ENCODE measurements at regions not wholly inside any gene's neighbourhood (a gene's known extent, or its start where the extent isn't known, plus 50 kb on each side); places are given as distances from the start of the nearest gene placed in this dataset.

DNA sequence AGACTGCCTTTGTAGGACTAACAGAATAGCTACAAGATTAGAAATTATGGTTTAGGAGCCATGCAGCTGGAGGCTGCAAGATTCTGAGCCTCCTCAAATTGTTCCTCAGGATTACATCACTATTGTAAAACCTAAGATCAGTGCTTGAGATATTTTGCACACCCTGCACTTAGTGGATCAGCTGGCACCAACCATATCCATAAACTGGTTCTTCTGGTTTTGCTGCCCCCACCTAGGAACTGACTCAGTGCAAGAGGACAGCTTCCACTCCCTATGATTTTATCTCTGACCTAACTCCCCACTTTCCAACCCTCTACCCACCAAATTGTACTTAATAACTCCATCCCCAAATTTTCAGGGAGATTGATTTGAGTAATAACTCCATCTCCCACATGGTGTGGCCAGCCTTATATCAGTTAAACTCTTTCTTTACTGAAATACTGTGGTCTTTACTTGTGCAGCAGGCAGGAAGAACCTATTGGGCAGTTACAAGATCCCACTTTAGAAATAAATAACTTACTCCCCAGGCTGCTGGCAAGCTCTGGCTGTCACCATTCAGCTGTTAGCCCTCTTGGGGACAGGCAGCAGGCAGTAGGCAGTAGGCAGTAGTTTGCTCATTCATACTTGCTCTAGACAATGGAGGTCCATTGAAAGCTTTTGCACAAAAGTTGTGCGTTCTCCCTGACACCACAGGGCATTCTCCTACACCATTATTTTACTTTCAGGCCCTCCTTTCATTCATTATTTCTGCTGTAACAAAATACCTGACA is 119.0 kb downstream of the SLC17A6 start:
- peaks cover 13% of the 10 kb centered on the region for H3K4me1 ChIP-seq
- H3K27ac Mint-ChIP-seq (ENCODE audit: unreplicated experiment): no peak overlapping the region
- H3K36me3 Mint-ChIP-seq (ENCODE audit: insufficient read depth, unreplicated experiment): peaks cover 6% of the 10 kb centered on the region
- CTCF ChIA-PET: no interaction called here
- H3K9me3 Mint-ChIP-seq (ENCODE audit: unreplicated experiment): no peaks in the 10 kb centered on the region
- intact Hi-C loops (cut with micrococcal nuclease; ENCODE audit: unreplicated experiment): no loop called here
- BruUV-seq (replicated peaks): no TSS peak
- POLR2A ChIA-PET: no interaction called here
- no peak overlapping the region for H3K4me3 ChIP-seq (ENCODE audit: low read depth, low read length)
- H3K27me3 Mint-ChIP-seq (ENCODE audit: insufficient read depth, unreplicated experiment): no peaks in the 10 kb centered on the region
- no peaks in the 10 kb centered on the region for H3K36me3 ChIP-seq (ENCODE audit: control insufficient read depth, insufficient read depth, low read length)
- H3K4me3 Mint-ChIP-seq (ENCODE audit: unreplicated experiment): no peak overlapping the region
- no peaks in the 10 kb centered on the region for H3K27me3 ChIP-seq (replicated peaks; ENCODE audit: control insufficient read depth, insufficient read depth, low read length)
- H3K9me3 ChIP-seq: no peaks in the 10 kb centered on the region
- peaks cover 15% of the 10 kb centered on the region for H3K4me1 Mint-ChIP-seq (ENCODE audit: low read depth, unreplicated experiment)
- DNase-seq: peak; percentile 32 to 37
- TF ChIP-seq, protein P1, sequence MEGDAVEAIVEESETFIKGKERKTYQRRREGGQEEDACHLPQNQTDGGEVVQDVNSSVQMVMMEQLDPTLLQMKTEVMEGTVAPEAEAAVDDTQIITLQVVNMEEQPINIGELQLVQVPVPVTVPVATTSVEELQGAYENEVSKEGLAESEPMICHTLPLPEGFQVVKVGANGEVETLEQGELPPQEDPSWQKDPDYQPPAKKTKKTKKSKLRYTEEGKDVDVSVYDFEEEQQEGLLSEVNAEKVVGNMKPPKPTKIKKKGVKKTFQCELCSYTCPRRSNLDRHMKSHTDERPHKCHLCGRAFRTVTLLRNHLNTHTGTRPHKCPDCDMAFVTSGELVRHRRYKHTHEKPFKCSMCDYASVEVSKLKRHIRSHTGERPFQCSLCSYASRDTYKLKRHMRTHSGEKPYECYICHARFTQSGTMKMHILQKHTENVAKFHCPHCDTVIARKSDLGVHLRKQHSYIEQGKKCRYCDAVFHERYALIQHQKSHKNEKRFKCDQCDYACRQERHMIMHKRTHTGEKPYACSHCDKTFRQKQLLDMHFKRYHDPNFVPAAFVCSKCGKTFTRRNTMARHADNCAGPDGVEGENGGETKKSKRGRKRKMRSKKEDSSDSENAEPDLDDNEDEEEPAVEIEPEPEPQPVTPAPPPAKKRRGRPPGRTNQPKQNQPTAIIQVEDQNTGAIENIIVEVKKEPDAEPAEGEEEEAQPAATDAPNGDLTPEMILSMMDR (IDR thresholded peaks at IDR 0.05; ENCODE audit: insufficient read depth in 1 of 2, low read depth in 1 of 2, low read length in 1 of 2, severe bottlenecking in 1 of 2, unreplicated experiment in 1 of 2): no peak

DNA sequence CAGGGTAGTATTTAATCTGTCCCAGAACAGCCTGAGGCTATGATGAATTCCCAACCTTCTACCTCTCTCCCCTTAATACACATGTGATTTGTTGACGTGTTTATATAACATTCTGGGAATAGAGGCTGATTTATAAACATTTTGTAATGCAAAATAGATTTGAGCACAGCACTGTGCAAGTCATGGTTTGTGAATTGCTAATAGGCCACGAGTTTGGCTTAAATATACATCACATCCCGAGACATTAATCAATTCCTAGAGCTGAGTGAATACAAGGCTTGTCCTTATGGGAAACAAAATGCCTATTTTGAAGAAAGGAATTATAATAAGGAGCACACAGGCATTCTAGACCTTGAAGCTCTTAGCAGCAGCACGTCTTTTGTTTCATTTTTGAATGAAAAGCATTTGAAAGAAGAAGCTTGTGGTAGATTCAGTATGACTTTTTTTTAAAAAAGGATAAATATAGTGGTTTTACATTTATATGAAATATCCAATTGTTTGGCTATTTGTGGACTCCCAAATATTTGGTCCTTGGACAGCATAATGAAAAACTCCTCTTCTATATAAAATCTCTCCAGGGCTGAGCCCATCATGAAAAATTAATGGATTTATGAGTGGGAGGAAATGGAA is 116.4 kb downstream of the SLC17A6 start:
- Histone ChIP-seq H3K27me3 (replicated peaks; ENCODE audit: control insufficient read depth, insufficient read depth, low read length) (no peaks in the 10 kb centered on the region), H3K9me3 (no peaks in the 10 kb centered on the region; the same call in 1 of the 2 replicates), H3K4me3 (ENCODE audit: low read depth, low read length) (no peak overlapping the region), H3K36me3 (ENCODE audit: control insufficient read depth, insufficient read depth, low read length) (no peaks in the 10 kb centered on the region), H3K4me1 (peaks cover 21% of the 10 kb centered on the region)
- intact Hi-C loops (cut with micrococcal nuclease; ENCODE audit: unreplicated experiment): no loop called here
- TF ChIP-seq, protein P1 (IDR thresholded peaks at IDR 0.05; ENCODE audit: insufficient read depth in 1 of 2, low read depth in 1 of 2, low read length in 1 of 2, severe bottlenecking in 1 of 2, unreplicated experiment in 1 of 2): no peak
- no peak for DNase-seq
- no TSS peak for BruUV-seq (replicated peaks)
- Mint-ChIP-seq H3K4me1 (ENCODE audit: low read depth, unreplicated experiment) (peaks cover 23% of the 10 kb centered on the region), H3K36me3 (ENCODE audit: insufficient read depth, unreplicated experiment) (peaks cover 6% of the 10 kb centered on the region), H3K27ac (ENCODE audit: unreplicated experiment) (no peak overlapping the region), H3K27me3 (ENCODE audit: insufficient read depth, unreplicated experiment) (no peaks in the 10 kb centered on the region), H3K4me3 (ENCODE audit: unreplicated experiment) (no peak overlapping the region), H3K9me3 (ENCODE audit: unreplicated experiment) (peaks cover 2% of the 10 kb centered on the region)
- CTCF ChIA-PET: no interaction called here
- POLR2A ChIA-PET: no interaction called here

DNA sequence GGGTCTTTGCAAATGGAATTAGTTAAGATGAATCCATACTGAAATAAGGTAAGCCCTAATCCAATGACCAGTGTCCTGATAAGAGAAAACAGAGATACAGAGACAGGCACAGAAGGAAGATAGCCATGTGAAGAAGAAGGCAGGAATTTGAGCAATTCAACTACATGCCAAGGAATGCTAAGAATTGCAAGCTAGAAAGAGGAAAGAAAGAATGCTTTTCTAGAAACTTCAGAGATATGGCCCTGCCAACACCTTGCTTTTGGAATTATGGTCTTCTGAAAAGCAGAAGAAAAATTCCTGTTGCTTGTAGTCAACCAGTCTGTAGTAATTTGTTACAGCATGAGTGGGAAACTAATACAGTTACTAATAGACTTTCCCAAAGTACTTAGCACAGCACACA is 111.3 kb downstream of the SLC17A6 start:
- Histone ChIP-seq H3K36me3 (ENCODE audit: control insufficient read depth, insufficient read depth, low read length) (no peaks in the 10 kb centered on the region), H3K4me3 (ENCODE audit: low read depth, low read length) (no peak overlapping the region), H3K4me1 (peaks cover 19% of the 10 kb centered on the region), H3K9me3 (no peaks in the 10 kb centered on the region; the same call in 1 of the 2 replicates), H3K27me3 (replicated peaks; ENCODE audit: control insufficient read depth, insufficient read depth, low read length) (no peaks in the 10 kb centered on the region)
- no peaks in the 10 kb centered on the region for H3K36me3 Mint-ChIP-seq (ENCODE audit: insufficient read depth, unreplicated experiment)
- CTCF ChIA-PET: no interaction called here
- no peak for DNase-seq
- H3K27me3 Mint-ChIP-seq (ENCODE audit: insufficient read depth, unreplicated experiment): no peaks in the 10 kb centered on the region
- peaks cover 15% of the 10 kb centered on the region for H3K4me1 Mint-ChIP-seq (ENCODE audit: low read depth, unreplicated experiment)
- TF ChIP-seq, protein P1 (IDR thresholded peaks at IDR 0.05; ENCODE audit: insufficient read depth in 1 of 2, low read depth in 1 of 2, low read length in 1 of 2, severe bottlenecking in 1 of 2, unreplicated experiment in 1 of 2): no peak
- peaks cover 43% of the 10 kb centered on the region for H3K9me3 Mint-ChIP-seq (ENCODE audit: unreplicated experiment)
- no peak overlapping the region for H3K4me3 Mint-ChIP-seq (ENCODE audit: unreplicated experiment)
- intact Hi-C loops (cut with micrococcal nuclease; ENCODE audit: unreplicated experiment): no loop called here
- POLR2A ChIA-PET: no interaction called here
- peak overlapping the region; percentile 55 for H3K27ac Mint-ChIP-seq (ENCODE audit: unreplicated experiment)
- no TSS peak for BruUV-seq (replicated peaks)

Measured in Caco-2 (cell line).